ENCODE measurements at regions not wholly inside any gene's neighbourhood (a gene's known extent, or its start where the extent isn't known, plus 50 kb on each side); places are given as distances from the start of the nearest gene placed in this dataset.

DNA sequence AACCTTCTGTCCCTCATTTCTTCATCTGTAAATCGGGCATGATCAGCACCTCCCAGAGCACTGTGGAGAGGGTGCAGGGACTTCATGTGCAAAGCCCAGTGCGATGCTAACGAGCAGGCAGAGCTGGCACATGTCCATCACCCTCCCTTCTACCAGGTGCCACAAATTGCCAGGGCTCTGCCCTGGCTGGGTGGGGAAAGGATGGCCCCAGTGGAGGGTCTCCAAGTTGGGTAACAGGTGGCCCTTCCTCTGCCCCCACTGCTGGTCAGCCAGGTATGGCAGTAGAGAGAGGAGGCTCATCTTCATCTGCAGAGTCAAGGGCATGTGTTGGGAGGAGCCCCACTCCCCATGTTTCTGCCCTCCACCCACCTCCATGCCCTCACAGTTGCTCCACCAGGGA, 61.5 kb upstream of the CDH5 start:
- Histone ChIP-seq H3K36me3 (no peaks in the 10 kb centered on the region), H3K27me3 (no peaks in the 10 kb centered on the region), H3K4me3 (no peak overlapping the region), H3K9me3 (no peaks in the 10 kb centered on the region), H3K27ac (no peak overlapping the region), H3K4me1 (no peaks in the 10 kb centered on the region)
- peak in 1 of 2 donors; percentile 36 for DNase-seq (ENCODE audit: low spot score in 2 of 2)
- intact Hi-C loops (cut with DNase I; ENCODE audit: low total_unique reads) = no loop called here
- TF ChIP-seq, protein P1, sequence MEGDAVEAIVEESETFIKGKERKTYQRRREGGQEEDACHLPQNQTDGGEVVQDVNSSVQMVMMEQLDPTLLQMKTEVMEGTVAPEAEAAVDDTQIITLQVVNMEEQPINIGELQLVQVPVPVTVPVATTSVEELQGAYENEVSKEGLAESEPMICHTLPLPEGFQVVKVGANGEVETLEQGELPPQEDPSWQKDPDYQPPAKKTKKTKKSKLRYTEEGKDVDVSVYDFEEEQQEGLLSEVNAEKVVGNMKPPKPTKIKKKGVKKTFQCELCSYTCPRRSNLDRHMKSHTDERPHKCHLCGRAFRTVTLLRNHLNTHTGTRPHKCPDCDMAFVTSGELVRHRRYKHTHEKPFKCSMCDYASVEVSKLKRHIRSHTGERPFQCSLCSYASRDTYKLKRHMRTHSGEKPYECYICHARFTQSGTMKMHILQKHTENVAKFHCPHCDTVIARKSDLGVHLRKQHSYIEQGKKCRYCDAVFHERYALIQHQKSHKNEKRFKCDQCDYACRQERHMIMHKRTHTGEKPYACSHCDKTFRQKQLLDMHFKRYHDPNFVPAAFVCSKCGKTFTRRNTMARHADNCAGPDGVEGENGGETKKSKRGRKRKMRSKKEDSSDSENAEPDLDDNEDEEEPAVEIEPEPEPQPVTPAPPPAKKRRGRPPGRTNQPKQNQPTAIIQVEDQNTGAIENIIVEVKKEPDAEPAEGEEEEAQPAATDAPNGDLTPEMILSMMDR (IDR thresholded peaks at IDR 0.05) = no peak
- TF ChIP-seq POLR2AphosphoS5 (IDR thresholded peaks at IDR 0.05) (no peak), POLR2A (IDR thresholded peaks at IDR 0.05) (no peak)

DNA sequence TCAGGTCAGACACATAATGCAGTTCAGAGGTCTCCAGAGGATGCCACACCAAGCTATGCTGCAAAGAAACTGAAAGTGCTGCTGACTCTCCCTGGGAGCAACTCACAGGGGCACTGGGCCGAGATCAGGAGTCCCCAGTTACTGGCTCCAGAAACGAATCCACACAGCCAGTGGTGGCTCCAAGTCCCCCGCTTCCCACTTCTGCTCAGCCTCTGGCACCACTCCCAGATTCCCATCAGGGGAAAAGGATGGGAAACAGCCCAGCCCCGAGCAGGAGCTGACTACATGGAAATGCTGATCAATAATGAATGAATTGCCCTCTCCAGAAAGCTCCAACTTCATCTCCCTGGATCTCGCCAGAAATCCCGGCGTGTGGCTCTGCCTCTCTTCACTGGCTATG, 62.3 kb upstream of the CDH5 start:
- TF ChIP-seq POLR2A (IDR thresholded peaks at IDR 0.05) (no peak), POLR2AphosphoS5 (IDR thresholded peaks at IDR 0.05) (no peak)
- TF ChIP-seq, protein P1 (IDR thresholded peaks at IDR 0.05) = no peak
- intact Hi-C loops (cut with DNase I; ENCODE audit: low total_unique reads) = no loop called here
- H3K9me3 ChIP-seq = no peaks in the 10 kb centered on the region
- no peak overlapping the region for H3K27ac ChIP-seq
- no peaks in the 10 kb centered on the region for H3K27me3 ChIP-seq
- peak overlapping the region in 1 of 3 donors; percentile 5 for H3K4me3 ChIP-seq
- no peaks in the 10 kb centered on the region for H3K36me3 ChIP-seq
- DNase-seq (ENCODE audit: low spot score in 2 of 2) = no peak
- H3K4me1 ChIP-seq = no peaks in the 10 kb centered on the region

DNA sequence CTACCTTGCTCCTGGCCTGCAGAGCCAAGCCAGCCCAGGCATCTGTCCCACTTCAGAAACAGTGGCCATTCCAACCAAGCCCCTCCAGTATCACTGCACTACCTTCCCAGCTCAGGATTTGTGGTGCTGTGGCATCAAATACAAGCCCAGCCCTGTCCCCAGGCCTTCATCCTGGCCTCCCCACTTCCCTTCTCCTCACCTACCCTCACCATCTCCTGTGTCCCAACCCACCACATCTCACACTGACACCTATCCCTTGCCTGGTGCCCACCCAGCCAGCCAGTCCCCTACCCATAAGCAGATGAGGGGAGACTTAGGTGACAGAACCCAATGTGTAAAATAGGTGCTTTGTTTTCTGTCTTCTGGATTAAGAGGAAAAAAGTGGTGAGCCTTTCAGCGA, 66.0 kb upstream of the CDH5 start:
- Histone ChIP-seq H3K27me3 (no peaks in the 10 kb centered on the region), H3K4me1 (no peaks in the 10 kb centered on the region), H3K36me3 (no peaks in the 10 kb centered on the region), H3K9me3 (no peaks in the 10 kb centered on the region), H3K27ac (no peak overlapping the region), H3K4me3 (no peak overlapping the region)
- no peak for DNase-seq (ENCODE audit: low spot score in 2 of 2)
- TF ChIP-seq, protein P1 (IDR thresholded peaks at IDR 0.05) = no peak
- no peak for TF ChIP-seq POLR2AphosphoS5 (IDR thresholded peaks at IDR 0.05)
- TF ChIP-seq POLR2A (IDR thresholded peaks at IDR 0.05) = no peak
- intact Hi-C loops (cut with DNase I; ENCODE audit: low total_unique reads) = no loop called here

DNA sequence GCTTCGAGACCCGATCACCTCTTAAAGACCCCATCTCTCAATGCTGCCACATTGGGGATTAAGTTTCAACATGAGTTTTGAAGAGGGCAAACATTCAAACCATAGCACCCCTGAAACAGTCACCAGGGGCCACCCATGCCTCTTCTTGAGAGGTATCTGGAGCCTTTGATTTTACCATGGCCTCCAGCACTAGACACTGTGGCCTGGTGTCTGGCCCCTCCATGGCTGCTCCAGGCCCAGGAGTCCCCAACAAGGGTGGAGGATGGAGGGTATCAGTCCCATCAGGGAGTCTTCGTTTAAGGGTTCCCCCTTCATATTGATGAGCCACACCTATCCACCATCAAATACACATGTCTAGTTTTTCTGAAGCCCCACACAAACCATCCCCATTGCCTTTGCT, 66.5 kb upstream of the CDH5 start:
- Histone ChIP-seq H3K4me1 (no peaks in the 10 kb centered on the region), H3K4me3 (no peak overlapping the region), H3K27ac (no peak overlapping the region), H3K36me3 (no peaks in the 10 kb centered on the region), H3K27me3 (no peaks in the 10 kb centered on the region), H3K9me3 (no peaks in the 10 kb centered on the region)
- TF ChIP-seq, protein P1 (IDR thresholded peaks at IDR 0.05) = no peak
- TF ChIP-seq POLR2A (IDR thresholded peaks at IDR 0.05) = no peak
- TF ChIP-seq POLR2AphosphoS5 (IDR thresholded peaks at IDR 0.05) = no peak
- DNase-seq (ENCODE audit: low spot score in 2 of 2) = no peak
- intact Hi-C loops (cut with DNase I; ENCODE audit: low total_unique reads) = no loop called here

DNA sequence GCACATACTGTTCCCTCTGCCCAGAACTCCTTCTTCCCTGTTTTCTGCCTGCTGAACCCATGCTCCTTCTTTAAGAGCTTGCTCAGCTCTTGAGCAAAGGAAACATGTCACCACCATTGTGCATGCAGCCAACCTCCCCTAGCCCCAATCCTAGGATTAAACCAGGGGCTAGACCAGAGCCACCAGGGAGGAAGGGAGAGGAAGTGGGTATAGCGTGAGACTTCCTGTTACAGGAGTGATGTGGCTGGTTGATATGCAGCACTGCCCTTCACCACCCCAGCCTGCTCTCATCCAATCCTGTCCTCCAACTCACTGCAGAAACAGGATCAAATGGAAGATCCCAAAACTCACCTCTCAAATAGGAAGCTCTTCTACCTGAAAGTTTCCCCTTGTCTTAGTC, 67.1 kb upstream of the CDH5 start:
- H3K4me1 ChIP-seq = no peaks in the 10 kb centered on the region
- intact Hi-C loops (cut with DNase I; ENCODE audit: low total_unique reads) = no loop called here
- no peak for DNase-seq (ENCODE audit: low spot score in 2 of 2)
- H3K4me3 ChIP-seq = no peak overlapping the region
- no peak overlapping the region for H3K27ac ChIP-seq
- TF ChIP-seq POLR2A (IDR thresholded peaks at IDR 0.05) (no peak), POLR2AphosphoS5 (IDR thresholded peaks at IDR 0.05) (no peak)
- TF ChIP-seq, protein P1 (IDR thresholded peaks at IDR 0.05) = no peak
- H3K9me3 ChIP-seq = no peaks in the 10 kb centered on the region
- no peaks in the 10 kb centered on the region for H3K36me3 ChIP-seq
- H3K27me3 ChIP-seq = no peaks in the 10 kb centered on the region

Data from breast epithelium (tissue), 4 donors.